Esophagus squamous epithelium (tissue), 4 donors: ENCODE measurements at regions not wholly inside any gene's neighbourhood (a gene's known extent, or its start where the extent isn't known, plus 50 kb on each side); places are given as distances from the start of the nearest gene placed in this dataset.

Experiments used
- CTCF ChIP-seq, 6 experiments: fragments of 450-650 bp in 4 of 6; fragments of 200-600 bp in 2 of 6; sonication (generic) in 2 of 6; IDR thresholded peaks; one replicate each; pipeline ENCODE4 v1.5.1; 2016 to 2019; ENCODE audit warnings: antibody characterized with exemption in 6 of 6, mild to moderate bottlenecking in 4 of 6, moderate library complexity in 4 of 6
- POLR2A ChIP-seq, 4 donors: fragments of 450-650 bp; IDR thresholded peaks; one replicate each; pipeline ENCODE4 v1.6.1; 2017; ENCODE audit warnings: antibody characterized with exemption in 4 of 4, mild to moderate bottlenecking in 4 of 4, moderate library complexity in 3 of 4

- TF ChIP-seq CTCF (IDR thresholded peaks at IDR 0.05) (no peak), POLR2A (IDR thresholded peaks at IDR 0.05) (no peak)
These were observed 553.0 kb upstream of the FANCL start for GRCh38 chr2:58794103-58794502.
